HCT116 (cell line): ENCODE measurements at regions not wholly inside any gene's neighbourhood (a gene's known extent, or its start where the extent isn't known, plus 50 kb on each side); places are given as distances from the start of the nearest gene placed in this dataset.

Experiments
- ATAC-seq: fragments of 200-7000 bp; cut with Tn5 transposase; 2 replicates; pipeline ENCODE4 v1.9.1; 2020; ENCODE audit warnings: mild to moderate bottlenecking, moderate library complexity
- BruUV-seq: library from RNA; stranded (reverse); fragments of 400-500 nt; replicated peaks from 2 replicates; lab custom pipeline; 2021; lab: Mats Ljungman, UMichigan
- CTCF ChIA-PET: fragments of 300-600 bp; sonication (Branson Sonifier 250); formaldehyde crosslinking; loops from one replicate; lab custom pipeline; 2021; ENCODE audit warnings: antibody characterized with exemption; lab: Charles Lee
- POLR2A ChIA-PET: fragments of 300-600, 350-600 bp; sonication (Branson Sonifier 250); formaldehyde crosslinking; loops from one replicate; lab custom pipeline; 2021; ENCODE audit warnings: antibody characterized with exemption; lab: Charles Lee
- RAD21 ChIA-PET, 2 experiments: fragments of 300-600 bp; sonication (Branson Sonifier 250); formaldehyde crosslinking; loops; one replicate each; lab custom pipeline; 2023; ENCODE audit warnings: low total read pairs in 2 of 2; ENCODE audit not compliant: uncharacterized antibody in 2 of 2, unreplicated experiment in 2 of 2, low non-redundant PET in 1 of 2; lab: Charles Lee
- DNase-seq: peaks from one replicate; pipeline ENCODE4 v3.0.0-alpha.2; 2010; ENCODE audit warnings: low read depth, low spot score
- H2AFZ ChIP-seq: fragments of 200-600 bp; shearing (Covaris generic), sonication (generic); 2 replicates; pipeline ENCODE4 v1.6.1; 2017; ENCODE audit warnings: low read depth, mixed run types, mixed read lengths, antibody characterized with exemption, low read length; ENCODE audit not compliant: poor library complexity, severe bottlenecking
- H3K27ac ChIP-seq: 2 replicates; pipeline ENCODE4 v1.5.1; 2012; ENCODE audit warnings: low read depth, low read length
- H3K27me3 ChIP-seq: fragments of 200-600 bp; sonication (generic); 2 replicates; pipeline ENCODE4 v1.6.1; 2016; ENCODE audit warnings: mixed run types, low read length, mixed read lengths; ENCODE audit not compliant: insufficient read depth
- H3K36me3 ChIP-seq, 2 experiments: fragments of 200-500 bp in 1 of 2; fragments of 200-600 bp in 1 of 2; sonication (Bioruptor generic) in 1 of 2; sonication (generic) in 1 of 2; 2 replicates each; pipeline versions ENCODE4 v1.5.1 to v1.6.1; 2014 to 2016; ENCODE audit warnings: low read length in 2 of 2, inconsistent platforms in 1 of 2, mixed read lengths in 1 of 2, mixed run types in 1 of 2; ENCODE audit not compliant: insufficient read depth in 2 of 2, control insufficient read depth in 1 of 2
- H3K4me1 ChIP-seq, 2 experiments: fragments of 200-600 bp in 1 of 2; sonication (generic) in 1 of 2; 2 replicates each; pipeline versions ENCODE4 v1.5.1 to v1.6.1; 2012 to 2017; ENCODE audit warnings: low read length in 2 of 2, inconsistent platforms in 1 of 2, mild to moderate bottlenecking in 1 of 2, mixed read lengths in 1 of 2, mixed run types in 1 of 2, moderate library complexity in 1 of 2; ENCODE audit not compliant: insufficient read depth in 2 of 2, control insufficient read depth in 1 of 2
- H3K4me2 ChIP-seq: fragments of 200-600 bp; sonication (generic); 2 replicates; pipeline ENCODE4 v1.6.1; 2017; ENCODE audit warnings: mixed run types, low read length, mixed read lengths
- H3K4me3 ChIP-seq, 2 experiments: fragments of 200-600 bp in 1 of 2; sonication (generic) in 1 of 2; replicated peaks in 1 of 2; 2 replicates each; pipeline ENCODE4 v1.5.1; 2011 to 2016; ENCODE audit warnings: low read length in 2 of 2, control low read depth in 1 of 2, low read depth in 1 of 2, mild to moderate bottlenecking in 1 of 2, mixed read lengths in 1 of 2, mixed run types in 1 of 2
- H3K79me2 ChIP-seq: fragments of 200-600 bp; sonication (generic); 2 replicates; pipeline ENCODE4 v1.6.1; 2017; ENCODE audit warnings: mild to moderate bottlenecking, mixed run types, low read length, moderate library complexity, mixed read lengths; ENCODE audit not compliant: insufficient read depth
- H3K9ac ChIP-seq: fragments of 200-600 bp; sonication (generic); 2 replicates; pipeline ENCODE4 v1.6.1; 2016; ENCODE audit warnings: low read length, mixed read lengths
- H3K9me2 ChIP-seq: fragments of 200-600 bp; sonication (generic), shearing (Covaris generic); 2 replicates; pipeline ENCODE4 v1.6.1; 2017; ENCODE audit warnings: mixed run types, mild to moderate bottlenecking, moderate library complexity; ENCODE audit not compliant: insufficient read depth
- H3K9me3 ChIP-seq, 2 experiments: fragments of 200-500 bp in 1 of 2; fragments of 200-600 bp in 1 of 2; sonication (Bioruptor generic) in 1 of 2; sonication (generic) in 1 of 2; 2 replicates each; pipeline ENCODE4 v1.6.1; 2014 to 2017; ENCODE audit warnings: low read length in 2 of 2, mixed read lengths in 2 of 2, inconsistent platforms in 1 of 2, low read depth in 1 of 2, mild to moderate bottlenecking in 1 of 2, mixed run types in 1 of 2, moderate library complexity in 1 of 2; ENCODE audit not compliant: control insufficient read depth in 1 of 2, insufficient read depth in 1 of 2
- H4K20me1 ChIP-seq: fragments of 200-600 bp; sonication (generic), shearing (Covaris generic); 2 replicates; pipeline ENCODE4 v1.6.1; 2017; ENCODE audit warnings: mixed run types, mild to moderate bottlenecking, moderate library complexity; ENCODE audit not compliant: insufficient read depth
- ELF1 ChIP-seq: IDR thresholded peaks from 2 replicates; pipeline ENCODE4 v1.6.1; 2012; ENCODE audit warnings: low read depth, borderline replicate concordance
- EZH2 ChIP-seq: fragments of 200-600 bp; sonication (generic); IDR thresholded peaks from 2 replicates; pipeline ENCODE4 v1.6.1; 2017; ENCODE audit warnings: antibody characterized with exemption, mixed run types
- JUND ChIP-seq: IDR thresholded peaks from 2 replicates; pipeline ENCODE4 v1.6.1; 2012
- POLR2A ChIP-seq: IDR thresholded peaks from 2 replicates; pipeline ENCODE4 v1.7.0; 2011; ENCODE audit warnings: borderline replicate concordance; ENCODE audit not compliant: insufficient read depth, insufficient read length; ENCODE audit errors: extremely low read depth
- RAD21 ChIP-seq: IDR thresholded peaks from 2 replicates; pipeline ENCODE4 v1.6.1; 2012; ENCODE audit warnings: low read depth, mild to moderate bottlenecking
- SRF ChIP-seq: IDR thresholded peaks from 2 replicates; pipeline ENCODE4 v1.6.1; 2012; ENCODE audit warnings: low read depth
- ZFX ChIP-seq: fragments of 450-650 bp; IDR thresholded peaks from 2 replicates; pipeline ENCODE4 v1.6.1; 2017
- intact Hi-C: fragments of 100-400 bp; cut with micrococcal nuclease; formaldehyde crosslinking; loops from 2 replicates; pipeline ENCODE4 v1.10.0; 2022
- TF ChIP-seq, protein P1 (sequence below): IDR thresholded peaks from 2 replicates; pipeline ENCODE4 v1.6.1; 2012; ENCODE audit warnings: low read depth
- TF ChIP-seq, protein P2 (sequence below): IDR thresholded peaks from 2 replicates; pipeline ENCODE4 v1.6.1; 2012
- TF ChIP-seq, protein P3 (sequence below), 3 experiments: fragments of 200-600 bp in 1 of 3; sonication (generic) in 1 of 3; IDR thresholded peaks in 2 of 3; conservative IDR thresholded peaks in 1 of 3; 2 replicates each; pipeline ENCODE4 v1.5.1; 2012 to 2017; ENCODE audit warnings: low read depth in 2 of 3, low read length in 2 of 3, antibody characterized with exemption in 1 of 3, borderline replicate concordance in 1 of 3, control low read depth in 1 of 3, mild to moderate bottlenecking in 1 of 3, mixed read lengths in 1 of 3, mixed run types in 1 of 3, moderate library complexity in 1 of 3; ENCODE audit not compliant: insufficient read depth in 1 of 3

DNA sequence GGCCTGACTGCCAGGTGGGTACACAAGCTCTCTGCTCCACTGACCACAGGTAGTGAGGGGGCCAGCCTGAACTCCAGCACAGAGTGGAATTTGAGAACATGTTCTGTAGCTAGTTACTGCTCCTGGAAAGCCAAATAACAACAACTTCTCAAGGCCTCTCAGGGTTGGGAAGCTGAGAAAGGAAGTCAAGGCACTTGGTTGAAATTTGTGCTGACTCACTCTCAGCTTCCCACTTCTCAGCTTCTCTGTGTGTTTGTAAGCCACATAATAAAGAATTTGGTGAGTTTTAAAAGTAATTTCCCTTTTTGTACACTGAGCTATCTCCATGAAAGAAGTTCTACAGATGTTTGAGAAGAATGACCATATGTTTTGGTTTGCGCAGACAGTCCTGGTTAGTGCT, 234.9 kb downstream of the KTN1 start (continued):
- TF ChIP-seq, protein P1, sequence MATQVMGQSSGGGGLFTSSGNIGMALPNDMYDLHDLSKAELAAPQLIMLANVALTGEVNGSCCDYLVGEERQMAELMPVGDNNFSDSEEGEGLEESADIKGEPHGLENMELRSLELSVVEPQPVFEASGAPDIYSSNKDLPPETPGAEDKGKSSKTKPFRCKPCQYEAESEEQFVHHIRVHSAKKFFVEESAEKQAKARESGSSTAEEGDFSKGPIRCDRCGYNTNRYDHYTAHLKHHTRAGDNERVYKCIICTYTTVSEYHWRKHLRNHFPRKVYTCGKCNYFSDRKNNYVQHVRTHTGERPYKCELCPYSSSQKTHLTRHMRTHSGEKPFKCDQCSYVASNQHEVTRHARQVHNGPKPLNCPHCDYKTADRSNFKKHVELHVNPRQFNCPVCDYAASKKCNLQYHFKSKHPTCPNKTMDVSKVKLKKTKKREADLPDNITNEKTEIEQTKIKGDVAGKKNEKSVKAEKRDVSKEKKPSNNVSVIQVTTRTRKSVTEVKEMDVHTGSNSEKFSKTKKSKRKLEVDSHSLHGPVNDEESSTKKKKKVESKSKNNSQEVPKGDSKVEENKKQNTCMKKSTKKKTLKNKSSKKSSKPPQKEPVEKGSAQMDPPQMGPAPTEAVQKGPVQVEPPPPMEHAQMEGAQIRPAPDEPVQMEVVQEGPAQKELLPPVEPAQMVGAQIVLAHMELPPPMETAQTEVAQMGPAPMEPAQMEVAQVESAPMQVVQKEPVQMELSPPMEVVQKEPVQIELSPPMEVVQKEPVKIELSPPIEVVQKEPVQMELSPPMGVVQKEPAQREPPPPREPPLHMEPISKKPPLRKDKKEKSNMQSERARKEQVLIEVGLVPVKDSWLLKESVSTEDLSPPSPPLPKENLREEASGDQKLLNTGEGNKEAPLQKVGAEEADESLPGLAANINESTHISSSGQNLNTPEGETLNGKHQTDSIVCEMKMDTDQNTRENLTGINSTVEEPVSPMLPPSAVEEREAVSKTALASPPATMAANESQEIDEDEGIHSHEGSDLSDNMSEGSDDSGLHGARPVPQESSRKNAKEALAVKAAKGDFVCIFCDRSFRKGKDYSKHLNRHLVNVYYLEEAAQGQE = no peak
- TF ChIP-seq RAD21 (no peak), EZH2 (no peak), ZFX (no peak), SRF (no peak), ELF1 (no peak)
- TF ChIP-seq, all 23 proteins: peak for 0

DNA sequence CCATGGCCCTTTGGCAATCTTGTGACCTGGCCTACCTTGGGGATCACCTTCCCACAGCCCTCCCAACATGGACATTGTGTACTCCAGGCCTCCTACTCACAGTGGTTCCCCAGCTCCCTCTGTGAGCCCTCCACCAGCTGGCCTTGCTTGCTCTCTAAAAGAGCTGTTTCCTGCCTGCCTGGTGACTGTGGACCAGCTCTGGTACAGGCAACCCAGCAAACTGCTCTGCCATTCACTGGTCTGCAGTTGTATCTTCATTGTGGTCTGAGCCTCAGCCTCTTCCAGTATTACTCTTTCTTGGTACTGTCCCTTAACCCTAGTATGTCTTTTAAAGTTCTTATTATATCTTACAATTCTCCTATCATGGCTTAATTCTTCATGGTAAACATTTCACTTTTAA, 236.2 kb downstream of the KTN1 start:
- no peak for ATAC-seq
- ChIA-PET CTCF (no interaction called here), POLR2A (no interaction called here)

More for the DNA sequence above, 236.2 kb downstream of the KTN1 start:
- H3K36me3 ChIP-seq = no peaks in the 10 kb centered on the region
- H3K4me1 ChIP-seq = peaks cover 0 to 6% of the 10 kb centered on the region in 2 experiments; a peak in 1 of 4 replicates
- intact Hi-C loops = no loop called here
- TF ChIP-seq, protein P2, sequence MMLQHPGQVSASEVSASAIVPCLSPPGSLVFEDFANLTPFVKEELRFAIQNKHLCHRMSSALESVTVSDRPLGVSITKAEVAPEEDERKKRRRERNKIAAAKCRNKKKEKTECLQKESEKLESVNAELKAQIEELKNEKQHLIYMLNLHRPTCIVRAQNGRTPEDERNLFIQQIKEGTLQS = no peak
- TF ChIP-seq, protein P3, sequence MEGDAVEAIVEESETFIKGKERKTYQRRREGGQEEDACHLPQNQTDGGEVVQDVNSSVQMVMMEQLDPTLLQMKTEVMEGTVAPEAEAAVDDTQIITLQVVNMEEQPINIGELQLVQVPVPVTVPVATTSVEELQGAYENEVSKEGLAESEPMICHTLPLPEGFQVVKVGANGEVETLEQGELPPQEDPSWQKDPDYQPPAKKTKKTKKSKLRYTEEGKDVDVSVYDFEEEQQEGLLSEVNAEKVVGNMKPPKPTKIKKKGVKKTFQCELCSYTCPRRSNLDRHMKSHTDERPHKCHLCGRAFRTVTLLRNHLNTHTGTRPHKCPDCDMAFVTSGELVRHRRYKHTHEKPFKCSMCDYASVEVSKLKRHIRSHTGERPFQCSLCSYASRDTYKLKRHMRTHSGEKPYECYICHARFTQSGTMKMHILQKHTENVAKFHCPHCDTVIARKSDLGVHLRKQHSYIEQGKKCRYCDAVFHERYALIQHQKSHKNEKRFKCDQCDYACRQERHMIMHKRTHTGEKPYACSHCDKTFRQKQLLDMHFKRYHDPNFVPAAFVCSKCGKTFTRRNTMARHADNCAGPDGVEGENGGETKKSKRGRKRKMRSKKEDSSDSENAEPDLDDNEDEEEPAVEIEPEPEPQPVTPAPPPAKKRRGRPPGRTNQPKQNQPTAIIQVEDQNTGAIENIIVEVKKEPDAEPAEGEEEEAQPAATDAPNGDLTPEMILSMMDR (IDR thresholded peaks at IDR 0.05 in 2 of 3, conservative IDR thresholded peaks at IDR 0.05 in 1 of 3; ENCODE audit: borderline replicate concordance in 1 of 3, insufficient read depth in 1 of 3, low read depth in 2 of 3, low read length in 2 of 3) = no peak
- TF ChIP-seq JUND (no peak), EZH2 (no peak), POLR2A (no peak)
- no peaks in the 10 kb centered on the region for H3K9me3 ChIP-seq
- no peak overlapping the region for H2AFZ ChIP-seq
- no peaks in the 10 kb centered on the region for H4K20me1 ChIP-seq
- no peak overlapping the region for H3K9ac ChIP-seq
- RAD21 ChIA-PET = no interaction called here
- H3K27me3 ChIP-seq = no peaks in the 10 kb centered on the region
- BruUV-seq = no TSS peak
- H3K9me2 ChIP-seq = no peaks in the 10 kb centered on the region
- no peak overlapping the region for H3K4me3 ChIP-seq
- no peak for DNase-seq
- no peak overlapping the region for H3K27ac ChIP-seq
- no peak overlapping the region for H3K4me2 ChIP-seq
- no peaks in the 10 kb centered on the region for H3K79me2 ChIP-seq
